ENCODE measurements at regions not wholly inside any gene's neighbourhood (a gene's known extent, or its start where the extent isn't known, plus 50 kb on each side); places are given as distances from the start of the nearest gene placed in this dataset.

- no peak overlapping the region for H3K4me3 ChIP-seq (ENCODE audit: low read depth, low read length)
- ChIA-PET POLR2A (no interaction called here), CTCF (interaction anchor here (1.2 kb wide), 1 partner anchor 23 kb away, joined by 3 read pairs; no protein-coding TSS in a partner anchor)
- DNase-seq (ENCODE audit: low read depth, low spot score), result no peak
- TF ChIP-seq CTCF (IDR thresholded peaks at IDR 0.05; ENCODE audit: insufficient read depth, low read length, missing control alignments), result no peak
These were observed 835.4 kb upstream of the TMEM132C start for GRCh38 chr12:127431594-127431993.

DNA sequence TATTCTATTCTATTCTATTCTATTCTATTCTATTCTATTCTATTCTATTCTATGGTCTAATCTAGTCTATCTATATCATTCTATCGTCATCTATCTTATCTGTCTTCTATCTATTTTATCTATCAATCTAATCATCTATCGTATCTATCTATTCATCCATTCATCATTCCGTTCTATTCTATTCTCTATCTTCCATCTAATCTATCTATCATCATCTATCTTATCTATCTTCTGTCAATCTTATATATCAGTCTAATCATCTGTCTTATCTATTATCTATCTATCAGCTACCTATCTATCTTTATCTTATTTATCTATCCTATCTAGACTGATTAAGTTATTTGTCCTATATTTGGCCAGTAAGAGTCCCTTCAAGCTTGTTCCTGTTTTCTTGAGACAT lies 831.5 kb upstream of the TMEM132C start:
- TF ChIP-seq CTCF (IDR thresholded peaks at IDR 0.05; ENCODE audit: insufficient read depth, low read length, missing control alignments), result no peak
- ChIA-PET POLR2A (no interaction called here), CTCF (no interaction called here)
- no peak for DNase-seq (ENCODE audit: low read depth, low spot score)
- H3K4me3 ChIP-seq (ENCODE audit: low read depth, low read length), result no peak overlapping the region

- TF ChIP-seq CTCF (IDR thresholded peaks at IDR 0.05; ENCODE audit: insufficient read depth, low read length, missing control alignments), result no peak
- ChIA-PET POLR2A (no interaction called here), CTCF (no interaction called here)
- DNase-seq (ENCODE audit: low read depth, low spot score), result no peak
- H3K4me3 ChIP-seq (ENCODE audit: low read depth, low read length), result no peak overlapping the region
These were observed 828.3 kb upstream of the TMEM132C start for GRCh38 chr12:127438512-127439244.

GRCh38 chr12:127445581-127446139 lies 821.3 kb upstream of the TMEM132C start:
- DNase-seq (ENCODE audit: low read depth, low spot score), result no peak
- ChIA-PET POLR2A (no interaction called here), CTCF (no interaction called here)
- no peak for TF ChIP-seq CTCF (IDR thresholded peaks at IDR 0.05; ENCODE audit: insufficient read depth, low read length, missing control alignments)
- H3K4me3 ChIP-seq (ENCODE audit: low read depth, low read length), result no peak overlapping the region

DNA sequence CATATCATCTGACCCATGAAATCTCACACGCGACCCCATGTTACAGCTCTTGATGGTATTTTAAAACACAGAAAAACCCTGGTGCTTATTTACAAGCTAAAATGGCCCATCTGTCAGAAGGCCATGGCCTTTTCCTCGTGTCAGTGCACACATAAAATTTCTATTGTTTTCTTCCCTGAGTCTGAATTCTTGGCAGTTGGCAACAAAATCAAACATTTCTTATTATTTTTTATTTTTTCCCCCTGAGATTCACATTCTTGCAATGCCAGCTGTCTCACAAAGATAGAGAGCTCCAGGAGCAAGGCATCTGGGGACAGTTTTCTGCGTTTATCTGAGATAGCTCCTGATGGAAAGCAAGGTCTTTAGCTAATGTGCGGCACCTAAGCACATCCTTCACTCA lies 818.1 kb upstream of the TMEM132C start:
- CTCF ChIA-PET, result interaction anchor here (1.4 to 2.2 kb wide), 2 partner anchors 8 to 229 kb away, joined by 6 to 7 read pairs; no protein-coding TSS in a partner anchor
- TF ChIP-seq CTCF (IDR thresholded peaks at IDR 0.05; ENCODE audit: insufficient read depth, low read length, missing control alignments), result no peak
- POLR2A ChIA-PET, result no interaction called here
- no peak overlapping the region for H3K4me3 ChIP-seq (ENCODE audit: low read depth, low read length)
- no peak for DNase-seq (ENCODE audit: low read depth, low spot score)

DNA sequence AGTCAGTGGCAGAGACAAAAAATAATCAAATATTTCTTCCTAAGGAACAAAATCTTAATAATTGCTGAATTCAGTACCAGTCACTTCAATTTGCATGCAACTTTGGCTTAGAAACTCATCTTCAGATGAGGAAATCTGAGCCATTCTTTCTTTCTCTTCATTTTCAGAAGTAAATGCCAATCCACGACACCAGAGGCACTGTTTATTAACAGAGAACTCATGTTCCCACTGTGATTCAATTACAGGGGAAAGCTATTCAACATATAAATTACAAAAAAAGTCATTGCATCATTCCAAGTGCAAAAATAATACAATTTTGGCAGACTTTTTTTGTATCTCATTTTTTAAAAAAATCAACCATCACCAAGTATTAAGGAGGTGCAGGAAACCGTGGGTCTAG lies 816.1 kb upstream of the TMEM132C start:
- CTCF ChIA-PET, result interaction anchor here (0.9 to 1.7 kb wide), 3 partner anchors 10 to 227 kb away, joined by 3 to 5 read pairs (median 4); no protein-coding TSS in a partner anchor
- no peak for TF ChIP-seq CTCF (IDR thresholded peaks at IDR 0.05; ENCODE audit: insufficient read depth, low read length, missing control alignments)
- POLR2A ChIA-PET, result no interaction called here
- H3K4me3 ChIP-seq (ENCODE audit: low read depth, low read length), result no peak overlapping the region
- DNase-seq (ENCODE audit: low read depth, low spot score), result no peak
